Keratinocyte (primary cell): ENCODE measurements at regions not wholly inside any gene's neighbourhood (a gene's known extent, or its start where the extent isn't known, plus 50 kb on each side); places are given as distances from the start of the nearest gene placed in this dataset.

ENCODE experiments used
- DNase-seq: peaks from one replicate; pipeline ENCODE4 v3.0.0-alpha.2; 2011; ENCODE audit warnings: low read depth, missing footprints, low spot score
- FAIRE-seq: peaks from 2 replicates; lab custom pipeline; 2011; peaks lifted over from hg19 to GRCh38; lab: Jason Lieb, UNC
- H2AFZ ChIP-seq: 2 replicates; pipeline ENCODE4 v1.6.0; 2012; ENCODE audit warnings: low read length, control low read depth, inconsistent platforms; ENCODE audit not compliant: control insufficient read depth
- H3K27ac ChIP-seq: 2 replicates; pipeline ENCODE4 v1.5.1; 2011; ENCODE audit warnings: low read length; ENCODE audit not compliant: control insufficient read depth, insufficient read depth
- H3K27me3 ChIP-seq: 3 replicates; pipeline ENCODE4 v1.6.0; 2011; ENCODE audit warnings: low read length; ENCODE audit not compliant: control insufficient read depth, insufficient read depth; ENCODE audit errors: extremely low read depth
- H3K36me3 ChIP-seq, 2 experiments: 2 replicates in 1 of 2; 3 replicates in 1 of 2; pipeline ENCODE4 v1.5.1; 2011; ENCODE audit warnings: low read length in 2 of 2, mild to moderate bottlenecking in 1 of 2; ENCODE audit not compliant: control insufficient read depth in 2 of 2, insufficient read depth in 2 of 2; ENCODE audit errors: extremely low read depth in 1 of 2
- H3K4me1 ChIP-seq: 3 replicates; pipeline ENCODE4 v1.5.1; 2011; ENCODE audit warnings: low read length; ENCODE audit not compliant: control insufficient read depth, insufficient read depth; ENCODE audit errors: extremely low read depth
- H3K4me2 ChIP-seq: 3 replicates; pipeline ENCODE4 v1.6.0; 2011; ENCODE audit warnings: low read depth, low read length; ENCODE audit not compliant: control insufficient read depth, insufficient read depth; ENCODE audit errors: extremely low read depth
- H3K4me3 ChIP-seq, 3 experiments: fragments of 200-600 bp in 1 of 3; sonication (generic) in 1 of 3; 2 replicates in 2 of 3; 3 replicates in 1 of 3; pipeline ENCODE4 v1.5.1; 2011 to 2016; ENCODE audit warnings: low read length in 3 of 3, mild to moderate bottlenecking in 3 of 3, control low read depth in 2 of 3, inconsistent platforms in 1 of 3, low read depth in 1 of 3, mixed read lengths in 1 of 3, mixed run types in 1 of 3, moderate library complexity in 1 of 3; ENCODE audit not compliant: control insufficient read depth in 2 of 3, insufficient read depth in 2 of 3; ENCODE audit errors: extremely low read depth in 1 of 3
- H3K79me2 ChIP-seq: 2 replicates; pipeline ENCODE4 v1.6.0; 2012; ENCODE audit warnings: low read length; ENCODE audit not compliant: control insufficient read depth, insufficient read depth
- H3K9ac ChIP-seq: 3 replicates; pipeline ENCODE4 v1.6.0; 2011; ENCODE audit warnings: low read length; ENCODE audit not compliant: control insufficient read depth, insufficient read depth; ENCODE audit errors: extremely low read depth
- H3K9me1 ChIP-seq: 3 replicates; pipeline ENCODE4 v1.6.0; 2011; ENCODE audit warnings: low read length; ENCODE audit not compliant: control insufficient read depth, insufficient read depth; ENCODE audit errors: extremely low read depth
- H3K9me3 ChIP-seq: 2 replicates; pipeline ENCODE4 v1.5.1; 2012; ENCODE audit warnings: low read depth, low read length; ENCODE audit not compliant: control insufficient read depth
- H4K20me1 ChIP-seq: 3 replicates; pipeline ENCODE4 v1.6.0; 2011; ENCODE audit warnings: low read length; ENCODE audit not compliant: control insufficient read depth, insufficient read depth; ENCODE audit errors: extremely low read depth
- CTCF ChIP-seq, 3 experiments: IDR thresholded peaks in 1 of 3; conservative IDR thresholded peaks in 1 of 3; optimal IDR thresholded peaks in 1 of 3; 2 replicates in 2 of 3; 3 replicates in 1 of 3; pipeline versions ENCODE3 to v1.5.1; 2011; ENCODE audit warnings: low read length in 3 of 3, mild to moderate bottlenecking in 3 of 3, moderate library complexity in 2 of 3, control low read depth in 1 of 3, inconsistent platforms in 1 of 3; ENCODE audit not compliant: insufficient read depth in 2 of 3; ENCODE audit errors: extremely low read depth in 1 of 3
- EZH2 ChIP-seq: IDR thresholded peaks from one replicate; pipeline ENCODE4 v1.6.1; 2012; ENCODE audit warnings: inconsistent platforms, mild to moderate bottlenecking, low read length, moderate library complexity
- dilution Hi-C: fragments of 300-500 bp; cut with MboI; formaldehyde crosslinking; loops from one replicate; pipeline ENCODE4 v1.7.0; 2020; ENCODE audit warnings: low sequenced_read_pairs; ENCODE audit not compliant: extremely low pct_ligation_motif_present

- Histone ChIP-seq H2AFZ (no peak overlapping the region), H3K36me3 (no peaks in the 10 kb centered on the region), H3K27ac (no peak overlapping the region), H3K4me2 (no peak overlapping the region), H3K9me1 (no peaks in the 10 kb centered on the region), H3K4me3 (no peak overlapping the region), H3K9ac (no peak overlapping the region), H3K4me1 (no peaks in the 10 kb centered on the region), H4K20me1 (no peaks in the 10 kb centered on the region), H3K27me3 (peaks cover 8% of the 10 kb centered on the region), H3K9me3 (no peaks in the 10 kb centered on the region), H3K79me2 (no peaks in the 10 kb centered on the region)
- DNase-seq, result no peak
- dilution Hi-C loops, result no loop called here
- no peak for TF ChIP-seq EZH2
- TF ChIP-seq CTCF (optimal IDR thresholded peaks at IDR 0.05 in 1 of 3, IDR thresholded peaks at IDR 0.05 in 1 of 3, conservative IDR thresholded peaks at IDR 0.05 in 1 of 3; ENCODE audit: extremely low read depth in 1 of 3, insufficient read depth in 2 of 3, low read length in 3 of 3), result no peak
- no peak for FAIRE-seq
Measured at GRCh38 chr10:3008518-3009195, 58.7 kb upstream of the PFKP start.

- Histone ChIP-seq H3K4me2 (no peak overlapping the region), H3K27ac (no peak overlapping the region), H4K20me1 (no peaks in the 10 kb centered on the region), H3K79me2 (no peaks in the 10 kb centered on the region), H3K4me3 (no peak overlapping the region), H3K27me3 (peaks cover 8% of the 10 kb centered on the region), H3K36me3 (no peaks in the 10 kb centered on the region), H3K9me1 (no peaks in the 10 kb centered on the region), H3K4me1 (no peaks in the 10 kb centered on the region), H3K9me3 (no peaks in the 10 kb centered on the region), H2AFZ (no peak overlapping the region), H3K9ac (no peak overlapping the region)
- dilution Hi-C loops, result no loop called here
- DNase-seq, result no peak
- no peak for FAIRE-seq
- TF ChIP-seq EZH2 (no peak), CTCF (optimal IDR thresholded peaks at IDR 0.05 in 1 of 3, IDR thresholded peaks at IDR 0.05 in 1 of 3, conservative IDR thresholded peaks at IDR 0.05 in 1 of 3; ENCODE audit: extremely low read depth in 1 of 3, insufficient read depth in 2 of 3, low read length in 3 of 3) (no peak)
Measured at GRCh38 chr10:3006607-3007006, 60.7 kb upstream of the PFKP start.
